ENCODE measurements at regions not wholly inside any gene's neighbourhood (a gene's known extent, or its start where the extent isn't known, plus 50 kb on each side); places are given as distances from the start of the nearest gene placed in this dataset.
"Not testable (repeated sequence)": the region's sequence is repeated elsewhere in the genome, so short reads cannot be mapped to it uniquely, and the experiment has no call there.

DNA sequence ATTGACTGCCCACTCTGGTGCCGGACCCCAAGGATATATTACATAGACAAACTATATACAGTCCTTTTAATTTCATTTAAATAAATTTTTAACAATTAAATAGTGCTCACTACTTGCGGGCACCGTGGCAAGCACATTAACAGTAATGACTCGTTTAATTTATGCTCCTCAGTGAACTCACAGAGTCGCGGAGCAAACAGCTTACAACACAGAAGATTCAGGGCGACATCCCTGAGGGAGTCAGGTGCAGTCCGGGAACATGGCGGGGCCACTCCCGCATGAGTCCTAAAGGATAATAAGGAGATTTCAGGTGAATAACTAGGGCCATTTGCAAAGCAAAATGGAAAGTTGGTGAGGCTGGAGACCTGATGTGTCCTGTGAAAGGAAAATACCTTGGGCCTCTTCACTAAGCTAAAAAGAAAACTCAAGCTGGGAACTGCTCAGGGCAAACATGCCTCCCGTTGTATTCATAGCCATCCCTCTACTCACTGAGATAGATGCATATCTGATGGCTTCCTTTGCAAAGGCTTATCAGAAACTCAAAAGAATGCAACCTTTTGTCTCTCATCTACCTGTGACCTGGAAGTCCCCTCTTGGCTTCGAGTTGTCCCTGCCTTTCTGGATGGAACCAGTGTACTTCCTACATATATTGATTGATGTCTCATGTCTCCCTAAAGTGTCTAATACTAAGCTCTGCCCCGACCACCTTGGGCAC is 125.6 kb downstream of the KLF6 start:
- no peak for DNase-seq (ENCODE audit: low read depth in 3 of 3)

DNA sequence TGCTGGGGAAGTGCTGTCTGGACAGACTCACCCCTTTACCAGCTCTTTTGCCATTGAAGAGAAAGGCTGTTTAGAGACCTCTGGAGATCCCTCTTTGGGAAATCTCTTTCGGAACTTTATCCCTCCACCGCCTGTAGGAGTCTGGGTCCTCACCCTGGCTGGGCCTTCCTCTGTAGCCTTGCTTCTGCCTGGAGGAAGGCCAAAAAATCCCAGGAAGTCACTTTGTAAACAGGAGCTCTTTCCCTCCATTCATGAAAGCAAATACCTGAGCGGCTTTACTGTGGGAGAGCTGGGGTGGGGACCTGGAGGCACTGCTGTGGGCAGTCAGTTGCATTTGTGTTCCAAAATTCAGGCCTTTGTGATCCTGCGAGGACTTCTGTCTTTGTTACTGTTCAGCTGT is 126.2 kb downstream of the KLF6 start:
- no peak for DNase-seq (ENCODE audit: low read depth in 3 of 3)

DNA sequence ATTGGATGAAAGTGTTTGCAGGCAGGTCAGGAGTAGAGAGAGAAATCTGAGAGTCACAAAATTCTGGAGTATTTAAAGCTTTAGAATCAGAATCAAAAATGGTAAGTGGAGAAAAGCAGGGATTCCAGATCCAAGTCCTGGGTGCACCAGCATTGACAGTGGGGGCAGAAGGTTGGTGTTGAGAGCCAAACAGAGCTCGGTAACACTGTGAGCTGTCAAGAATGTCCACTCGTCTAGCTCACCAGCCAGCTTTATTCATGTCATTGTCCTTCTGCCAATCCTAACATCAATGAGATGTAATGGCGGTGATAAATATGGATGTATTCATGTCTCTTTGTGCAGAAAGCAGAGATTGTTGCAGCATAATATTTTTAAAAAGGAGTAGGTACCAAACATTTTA is 128.8 kb downstream of the KLF6 start:
- no peak for DNase-seq (ENCODE audit: low read depth in 3 of 3)

DNA sequence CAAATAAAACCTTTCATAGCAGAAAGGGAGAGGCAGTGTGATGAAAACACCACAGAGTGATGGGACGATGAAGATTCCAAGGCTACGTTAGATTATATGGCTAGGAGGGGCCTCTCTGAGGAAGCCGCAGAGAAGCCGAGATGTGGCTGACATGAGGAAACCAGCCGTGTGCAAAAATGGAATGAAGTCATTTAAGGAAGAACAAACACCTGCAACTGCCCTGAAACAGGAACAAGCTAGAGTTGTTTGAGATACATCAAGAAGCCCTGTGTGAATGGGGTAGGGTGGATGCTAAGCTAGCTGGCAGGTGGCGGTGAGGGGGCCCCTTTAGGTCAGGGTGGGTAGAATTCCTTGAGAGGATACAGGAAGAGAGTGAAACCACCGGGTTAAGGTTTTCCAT is 129.5 kb downstream of the KLF6 start:
- no peak for DNase-seq (ENCODE audit: low read depth in 3 of 3)

DNA sequence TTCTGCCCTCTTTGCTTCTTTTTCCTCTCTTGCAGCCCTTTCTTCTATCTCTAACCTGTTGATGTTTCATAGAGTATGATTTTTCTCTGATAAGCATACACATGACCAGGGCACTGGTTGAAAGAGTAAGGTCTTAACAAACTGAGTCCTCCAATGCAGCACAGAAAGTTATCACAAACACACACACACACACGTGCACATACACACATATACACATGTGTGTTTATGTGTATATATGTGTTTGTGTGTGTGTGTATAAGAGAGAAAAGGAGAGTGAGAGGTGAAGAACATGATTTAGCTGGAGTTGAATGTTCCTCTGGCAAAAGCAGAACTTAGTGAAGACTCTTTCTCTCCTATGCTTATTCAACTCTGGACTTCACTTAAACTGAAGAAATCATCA is 130.0 kb downstream of the KLF6 start:
- DNase-seq (ENCODE audit: low read depth in 3 of 3) = no peak

DNA sequence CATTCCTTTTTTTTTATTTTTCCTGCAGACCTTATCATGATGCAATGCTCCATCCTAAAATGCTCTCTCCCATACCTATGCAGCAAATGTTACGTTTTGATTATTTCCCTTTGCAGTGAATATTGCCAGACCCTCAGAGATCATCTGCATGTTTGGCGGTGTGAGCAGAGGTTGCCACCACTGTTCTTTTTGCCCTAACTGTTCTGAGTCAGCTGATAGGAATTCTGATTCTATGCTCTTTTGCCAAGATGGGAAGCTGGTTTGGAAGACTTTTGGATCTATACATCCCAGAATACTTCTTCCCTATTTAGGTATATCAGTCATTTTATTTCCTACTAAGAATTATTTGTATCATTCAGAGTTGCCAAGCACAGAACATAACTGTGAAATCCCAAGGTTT is 130.5 kb downstream of the KLF6 start:
- no peak for DNase-seq (ENCODE audit: low read depth in 3 of 3)

DNA sequence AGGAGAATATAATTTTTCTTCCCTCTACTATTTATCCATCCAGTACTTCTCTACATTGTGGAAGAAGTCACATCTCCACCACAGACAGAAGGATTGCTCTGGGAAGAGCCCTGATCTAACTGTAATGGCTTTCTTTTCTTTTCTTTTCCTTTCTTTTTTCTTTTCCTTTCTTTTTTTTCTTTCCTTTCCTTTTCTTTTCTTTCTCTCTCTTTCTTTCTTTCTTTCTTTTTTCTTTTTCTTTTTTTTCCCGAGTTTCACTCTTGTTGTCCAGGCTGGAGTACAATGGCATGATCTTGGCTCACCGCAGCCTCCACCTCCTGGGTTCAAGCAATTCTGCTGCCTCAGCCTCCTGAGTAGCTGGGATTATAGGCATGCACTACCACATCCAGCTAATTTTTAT is 131.7 kb downstream of the KLF6 start:
- DNase-seq (ENCODE audit: low read depth in 3 of 3) = not testable (repeated sequence)

DNA sequence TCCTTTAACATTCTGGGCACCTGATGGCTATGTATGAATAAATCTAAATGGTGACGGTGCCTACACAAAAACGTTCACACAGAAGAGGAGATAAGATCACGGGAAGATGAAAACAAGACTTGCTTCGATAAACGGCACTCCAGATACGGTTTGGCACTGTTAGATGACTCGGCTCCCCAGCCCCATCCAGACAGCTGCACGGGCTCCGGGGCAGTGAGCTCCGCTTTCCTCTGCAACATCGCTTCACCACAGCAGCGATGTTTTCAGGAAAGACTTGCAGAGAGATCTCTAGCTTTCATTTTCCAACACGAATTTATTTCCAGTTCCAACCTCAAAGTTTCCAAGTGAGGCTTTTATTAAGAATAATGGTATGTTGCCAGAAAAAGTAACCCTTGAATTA is 132.1 kb downstream of the KLF6 start:
- DNase-seq (ENCODE audit: low read depth in 3 of 3) = peak in 1 of 3 donors; percentile 15

DNA sequence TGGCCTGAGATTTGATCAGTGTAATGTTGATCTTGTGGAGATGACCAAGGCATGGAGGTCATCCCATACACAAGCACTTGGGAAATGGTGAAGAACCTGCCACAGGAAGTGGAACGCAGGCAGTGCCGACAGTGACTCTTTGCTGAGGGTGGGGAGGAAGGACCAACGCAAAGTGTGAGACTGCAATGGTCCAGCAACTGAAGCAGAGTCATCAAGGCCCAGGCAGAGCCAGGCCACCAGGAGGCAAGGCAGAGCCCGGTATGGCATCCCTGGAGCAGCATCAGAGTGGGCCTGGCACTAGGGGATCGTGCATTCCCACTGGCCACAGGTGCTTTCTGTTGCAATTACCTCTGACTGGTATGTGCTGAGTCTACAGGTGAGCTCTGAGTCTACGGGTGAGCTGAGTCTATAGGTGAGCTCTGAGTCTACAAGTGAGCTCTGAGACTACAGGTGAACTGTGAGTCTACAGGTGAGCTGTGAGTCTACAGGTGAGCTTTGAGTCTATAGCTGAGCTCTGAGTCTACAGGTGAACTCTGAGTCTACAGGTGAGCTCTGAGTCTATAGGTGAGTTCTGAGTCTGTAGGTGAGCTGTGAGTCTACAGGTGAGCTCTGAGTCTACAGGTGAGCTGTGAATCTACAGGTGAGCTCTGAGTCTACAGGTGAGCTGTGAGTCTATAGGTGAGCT is 132.9 kb downstream of the KLF6 start:
- DNase-seq (ENCODE audit: low read depth in 3 of 3) = no peak

DNA sequence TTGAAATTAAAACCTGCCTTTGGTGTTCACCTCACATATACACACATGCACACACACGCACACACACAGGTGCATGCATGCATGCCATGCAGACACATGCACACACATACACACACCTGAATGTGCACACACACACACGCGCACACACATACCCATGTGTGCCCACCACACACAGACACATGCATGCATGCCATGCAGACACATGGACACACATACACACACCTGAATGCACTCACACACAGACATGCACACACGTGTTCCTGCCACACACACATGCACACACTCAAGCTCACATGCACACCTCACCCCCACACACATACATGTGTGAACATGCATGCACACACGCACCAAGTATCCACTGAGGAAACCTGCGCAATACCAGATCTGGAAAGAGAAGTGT is 136.4 kb downstream of the KLF6 start:
- DNase-seq (ENCODE audit: low read depth in 3 of 3) = no peak

DNA sequence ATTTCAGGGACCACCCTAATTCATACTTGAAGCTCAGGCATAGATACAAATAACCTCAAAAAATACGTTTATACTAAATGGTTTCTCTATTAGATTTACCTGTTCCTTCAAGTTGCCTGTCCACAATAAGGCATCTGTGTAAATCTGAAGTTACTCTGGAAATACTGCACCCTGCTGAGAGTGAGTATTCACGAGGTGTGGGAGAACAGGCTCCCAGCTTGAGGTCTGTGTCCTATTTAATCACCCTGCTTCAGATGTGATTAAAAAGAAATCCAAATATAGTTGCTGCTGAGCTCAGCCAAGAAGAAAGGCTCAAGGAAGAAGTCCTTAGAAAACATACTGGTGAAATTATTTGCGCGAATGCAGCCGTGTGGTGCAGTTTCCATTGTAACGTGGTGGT is 136.8 kb downstream of the KLF6 start:
- DNase-seq (ENCODE audit: low read depth in 3 of 3) = no peak

DNA sequence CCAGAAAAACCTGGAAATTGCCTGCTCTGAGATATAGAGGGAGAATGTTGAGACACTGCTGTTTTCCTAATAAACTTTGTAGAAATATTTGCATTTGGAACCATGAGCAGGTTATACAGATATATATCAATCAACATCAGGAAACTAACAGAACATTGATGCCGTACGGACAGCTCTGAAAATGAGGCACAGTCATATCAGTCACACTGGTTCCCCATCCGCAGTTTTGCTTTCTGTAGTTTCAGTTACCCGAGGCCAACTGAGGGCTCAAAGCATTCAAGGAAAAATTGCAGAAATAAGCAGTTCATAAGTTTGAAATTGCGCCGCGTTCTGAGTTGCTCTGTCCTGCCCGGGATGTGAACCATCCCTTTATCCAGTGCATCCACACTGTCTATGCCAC is 137.9 kb downstream of the KLF6 start:
- DNase-seq (ENCODE audit: low read depth in 3 of 3) = no peak

DNA sequence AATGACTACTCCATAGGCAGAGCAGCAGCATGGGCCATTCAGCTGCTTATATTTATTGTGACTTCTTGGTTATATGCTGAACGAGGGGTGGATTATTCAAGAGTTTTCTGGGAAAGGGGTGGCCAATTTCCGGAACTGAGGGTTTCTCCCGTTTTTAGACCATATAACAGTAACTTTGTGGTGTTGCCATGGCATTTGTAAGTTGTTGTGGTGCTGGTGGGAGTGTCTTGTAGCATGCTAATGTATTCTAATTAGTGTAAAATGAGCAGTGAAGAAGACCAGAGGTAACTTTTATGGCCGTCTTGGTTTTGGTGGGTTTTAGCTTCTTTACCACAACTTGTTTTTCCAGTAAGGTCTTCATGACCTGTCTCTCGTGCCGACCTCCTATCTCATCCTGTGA is 139.6 kb downstream of the KLF6 start:
- no peak for DNase-seq (ENCODE audit: low read depth in 3 of 3)

DNA sequence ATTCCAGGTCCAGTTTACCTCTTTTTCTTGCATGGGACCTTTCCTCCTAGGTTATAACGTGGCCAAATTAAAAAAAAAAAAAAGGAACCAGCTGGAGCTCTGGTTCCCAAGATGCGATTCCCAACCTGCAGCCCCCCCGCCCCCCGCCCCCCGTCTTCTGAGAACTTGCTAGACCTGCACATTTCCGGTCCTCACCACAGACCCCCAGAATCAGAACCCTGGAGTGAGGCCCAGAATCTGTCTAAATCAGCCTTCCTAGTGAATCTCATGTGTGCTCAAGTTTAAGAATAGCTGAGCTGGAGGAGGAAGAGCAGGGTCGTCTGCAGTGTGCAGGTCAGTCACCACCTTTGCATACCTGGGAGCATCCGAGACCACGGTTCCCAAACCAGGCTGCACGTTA is 144.2 kb downstream of the KLF6 start:
- no peak for DNase-seq (ENCODE audit: low read depth in 3 of 3)

DNA sequence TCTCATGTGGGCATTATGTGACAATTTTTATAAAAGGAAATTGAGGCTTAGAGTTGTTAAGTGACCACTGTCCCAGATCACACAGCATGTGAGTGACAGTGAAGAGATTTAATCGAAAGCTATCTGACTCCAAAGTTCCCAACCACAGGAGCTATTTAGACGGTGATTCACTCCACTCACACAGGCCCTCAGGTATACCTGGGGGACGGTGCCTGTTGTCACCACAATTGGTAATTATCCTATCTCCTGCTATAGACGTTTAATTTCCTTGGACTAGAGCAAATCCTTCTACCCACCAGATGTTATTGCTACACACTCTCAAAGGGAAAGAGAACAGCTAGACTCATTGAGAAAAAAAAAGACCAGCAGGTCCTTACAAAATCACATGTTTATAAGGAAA is 145.5 kb downstream of the KLF6 start:
- no peak for DNase-seq (ENCODE audit: low read depth in 3 of 3)

DNA sequence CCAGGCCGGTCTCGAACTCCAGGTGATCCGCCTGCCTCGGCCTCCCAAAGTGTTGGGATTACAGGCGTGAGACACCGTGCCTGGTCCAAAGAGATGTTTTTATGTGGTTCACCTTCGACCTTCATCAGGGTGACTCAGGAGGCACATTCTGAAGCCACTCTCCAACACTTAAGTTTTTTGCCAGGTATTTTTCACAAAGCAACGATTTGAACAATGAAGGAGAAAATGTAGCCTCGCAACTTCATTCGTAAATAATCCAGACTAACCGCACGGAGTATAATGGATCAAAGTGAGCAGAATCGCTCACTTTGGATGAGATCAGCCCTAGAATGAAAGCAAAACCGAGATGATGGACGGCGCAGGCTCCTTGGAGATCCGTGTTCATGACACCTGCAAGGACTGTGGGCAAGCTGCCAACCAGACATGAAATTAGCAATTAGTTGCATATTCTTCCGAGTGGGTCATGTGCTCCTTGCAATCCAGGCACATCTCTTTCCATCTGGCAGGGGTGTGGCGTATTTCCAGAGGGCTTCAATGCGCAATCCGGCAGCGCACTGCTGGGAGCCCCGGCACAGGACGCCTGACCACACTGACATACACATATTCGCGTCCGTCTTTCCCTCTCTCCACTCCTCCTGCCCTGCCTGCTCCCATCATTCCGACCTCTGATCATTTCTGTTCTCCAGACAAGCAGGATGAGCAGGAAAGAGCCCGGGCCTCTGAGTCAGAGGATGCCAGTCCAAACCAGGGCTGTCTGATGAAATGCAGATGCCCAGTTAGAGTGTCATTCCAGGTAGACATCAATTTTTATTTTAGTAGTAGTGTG is 148.4 kb downstream of the KLF6 start:
- DNase-seq (ENCODE audit: low read depth in 3 of 3) = no peak

DNA sequence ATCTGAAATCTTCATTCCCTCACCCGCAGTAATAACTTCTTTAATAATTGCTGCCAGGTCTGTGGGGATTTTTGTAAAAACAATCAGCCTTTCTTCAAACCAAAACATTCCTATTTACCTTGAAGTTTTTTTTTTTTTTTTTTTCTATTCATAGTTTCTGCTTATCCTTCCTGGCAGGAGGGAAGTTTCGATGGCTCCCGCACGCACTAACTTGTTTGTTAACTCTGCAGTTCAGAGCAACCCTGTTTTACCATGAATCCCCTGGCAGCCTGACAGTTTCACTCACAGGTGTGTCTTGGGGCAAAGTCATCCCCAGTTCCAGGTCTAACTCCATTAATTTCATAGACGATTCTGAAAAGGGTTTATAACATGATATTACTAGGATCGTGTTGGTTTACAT is 149.3 kb downstream of the KLF6 start:
- no peak for DNase-seq (ENCODE audit: low read depth in 3 of 3)

DNA sequence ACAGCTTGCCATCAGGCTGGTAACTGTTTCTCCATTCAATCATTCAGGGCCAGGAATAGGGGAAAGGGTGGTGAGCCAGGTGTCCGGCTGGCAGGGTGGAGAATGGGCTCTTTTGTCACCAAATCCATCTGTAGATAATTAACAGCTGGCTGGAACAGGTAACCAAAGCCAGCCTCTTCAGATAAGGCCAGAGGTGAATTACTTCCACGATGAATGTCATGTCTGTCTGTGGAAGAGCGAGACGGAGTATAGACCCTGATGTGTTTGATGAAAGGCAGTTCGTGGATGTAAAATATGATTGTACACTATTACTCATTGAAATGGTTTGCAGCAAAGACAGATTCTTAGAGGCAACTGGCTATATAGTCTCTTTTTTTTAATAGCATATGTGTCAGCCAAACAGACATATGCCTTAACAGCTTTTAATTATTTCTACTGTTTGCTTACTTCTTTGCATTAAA is 149.8 kb downstream of the KLF6 start:
- DNase-seq (ENCODE audit: low read depth in 3 of 3) = no peak

DNA sequence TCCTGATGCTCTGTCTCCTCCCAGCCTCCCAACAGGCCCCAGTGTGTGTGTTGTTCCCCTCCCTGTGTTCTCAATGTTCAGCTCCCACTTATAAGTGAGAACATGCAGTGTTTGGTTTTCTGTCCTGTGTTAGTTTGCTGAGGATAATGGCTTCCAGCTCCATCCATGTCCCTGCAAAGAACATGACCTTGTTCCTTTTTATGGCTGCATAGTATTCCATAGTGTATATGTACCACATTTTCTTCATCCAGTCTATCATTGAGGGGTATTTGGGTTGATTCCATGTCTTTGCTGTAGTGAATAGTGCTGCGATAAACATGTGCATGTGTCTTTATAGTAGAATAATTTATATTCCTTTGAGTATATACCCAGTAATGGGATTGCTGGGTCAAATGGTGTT is 150.4 kb downstream of the KLF6 start:
- not testable (repeated sequence) for DNase-seq (ENCODE audit: low read depth in 3 of 3)

DNA sequence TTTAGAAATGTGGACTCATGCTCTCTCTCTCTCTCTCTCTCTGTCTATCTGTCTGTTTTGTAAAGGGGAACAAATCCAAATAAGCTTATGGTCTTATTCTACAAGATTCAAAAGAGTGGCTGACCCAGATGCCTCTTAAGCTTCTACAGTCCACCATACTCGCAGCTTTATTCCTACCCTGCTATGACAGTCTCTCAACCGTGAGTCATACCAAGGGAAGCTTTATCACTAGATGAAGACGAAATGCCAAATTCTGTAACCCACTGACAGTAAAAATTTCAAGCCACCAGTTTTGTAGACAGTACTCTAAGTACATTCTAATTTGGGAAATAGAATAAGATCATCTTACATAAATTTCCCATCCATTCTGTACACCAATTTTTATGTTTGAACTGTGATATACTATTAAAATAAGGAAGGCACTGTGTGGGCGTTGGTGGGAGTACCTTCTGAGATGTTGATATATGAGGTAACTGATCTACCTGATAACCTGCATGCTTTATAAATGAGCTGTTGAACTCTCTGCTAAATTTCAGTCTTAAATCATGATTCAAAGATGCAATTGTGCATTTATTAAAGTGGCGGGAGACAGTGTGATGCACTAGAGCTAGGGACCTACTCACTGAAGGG is 153.2 kb downstream of the KLF6 start:
- DNase-seq (ENCODE audit: low read depth in 3 of 3) = no peak

DNA sequence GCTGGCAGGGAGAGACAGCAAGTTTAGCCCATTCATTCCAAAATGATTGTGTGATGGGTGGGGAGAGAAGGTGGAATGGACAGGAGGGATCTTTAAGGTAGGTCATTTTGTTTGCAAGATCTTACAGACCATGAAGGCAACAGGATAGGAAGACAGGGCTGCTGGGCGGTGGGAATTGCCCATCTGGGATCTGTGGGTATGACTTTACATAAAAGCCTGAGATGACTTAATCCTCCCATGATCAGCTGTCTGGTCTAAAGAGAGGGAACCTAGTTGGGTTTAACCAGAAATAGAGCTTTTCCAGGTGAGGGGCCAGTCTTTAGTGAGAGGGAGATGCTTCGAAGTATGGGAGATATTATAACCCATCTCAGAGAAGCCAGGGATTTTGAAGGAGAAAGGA is 153.7 kb downstream of the KLF6 start:
- no peak for DNase-seq (ENCODE audit: low read depth in 3 of 3)

Measured in stimulated activated CD4-positive, alpha-beta T cell treated with anti-CD3 and anti-CD28 coated beads, TNF-alpha, amount 100 ng/mL, for 48 hours (primary cell).